Heart right ventricle (tissue), 16 donors: ENCODE measurements at regions not wholly inside any gene's neighbourhood (a gene's known extent, or its start where the extent isn't known, plus 50 kb on each side); places are given as distances from the start of the nearest gene placed in this dataset.

ENCODE experiments used
- ATAC-seq, 8 donors: fragments of 200-7000 bp; cut with Tn5 transposase; one replicate each; pipeline ENCODE4 v1.9.1; 2020; ENCODE audit warnings: mild to moderate bottlenecking in 8 of 8, moderate library complexity in 8 of 8, moderate number of reproducible peaks in 1 of 8
- DNase-seq, 2 donors: peaks; one replicate each; pipeline ENCODE4 v3.0.0-alpha.2; 2020
- H3K27ac ChIP-seq, 10 donors: fragments of 200-600 bp; sonication (generic) in 2 of 10; one replicate each; pipeline versions ENCODE4 v1.5.0 to v1.8.0; 2020 to 2022; ENCODE audit warnings: mild to moderate bottlenecking in 3 of 10
- H3K27me3 ChIP-seq, 7 donors: fragments of 200-600 bp; one replicate each; pipeline ENCODE4 v1.8.0; 2021 to 2022; ENCODE audit warnings: mild to moderate bottlenecking in 2 of 7
- H3K36me3 ChIP-seq, 9 donors: fragments of 200-600 bp; sonication (generic) in 1 of 9; one replicate each; pipeline versions ENCODE4 v1.5.0 to v1.8.0; 2020 to 2022; ENCODE audit warnings: mild to moderate bottlenecking in 2 of 9
- H3K4me1 ChIP-seq, 9 donors: fragments of 200-600 bp; sonication (generic) in 1 of 9; one replicate each; pipeline versions ENCODE4 v1.5.0 to v1.8.0; 2020 to 2022; ENCODE audit warnings: mild to moderate bottlenecking in 4 of 9
- H3K4me3 ChIP-seq, 10 donors: fragments of 200-600 bp; sonication (generic) in 2 of 10; one replicate each; pipeline versions ENCODE4 v1.5.0 to v1.8.0; 2020 to 2022; ENCODE audit warnings: mild to moderate bottlenecking in 7 of 10, moderate library complexity in 2 of 10
- H3K9me3 ChIP-seq, 11 donors: fragments of 200-600 bp in 10 of 11; sonication (generic) in 2 of 11; one replicate each; pipeline versions ENCODE4 v1.5.0 to v1.8.0; 2013 to 2022; ENCODE audit warnings: mild to moderate bottlenecking in 2 of 11, control low read depth in 1 of 11, moderate library complexity in 1 of 11
- CTCF ChIP-seq, 9 donors: fragments of 200-600 bp; sonication (generic) in 2 of 9; IDR thresholded peaks; one replicate each; pipeline versions ENCODE4 v1.5.0 to v1.8.0; 2021 to 2022; ENCODE audit warnings: antibody characterized with exemption in 9 of 9, mild to moderate bottlenecking in 5 of 9, moderate library complexity in 1 of 9
- WGBS, 2 donors: extraction: QIAGEN DNeasy Blood & Tissue Kit; methylation state at CpG; one replicate each; pipeline ENCODE4 v1.1.7; 2013; ENCODE audit warnings: inconsistent platforms in 1 of 2; 5-methylcytosine and 5-hydroxymethylcytosine counted together
- intact Hi-C, 10 donors: fragments of 100-400 bp; cut with DNase I; formaldehyde crosslinking; loops; one replicate each; pipeline versions ENCODE4 v1.11.1 to v1.14.2; 2022
- donor health status: Arrhythmogenic right ventricular cardiomyopathy.
- donor health status: ischemic (EF 13 %, LVEDD 7.1; RV severe dilation, severe dysfunction).
- donor health status: healthy with polysubstance abuse.
- donor health status: DM: no; HTN: yes; CAD: no.
- donor health status: DM: no; HTN: no; CAD: no.
- donor health status: ischemic (EF 25% LVEDD 6.9; RV normal size, moderate dysfunction).
- donor health status: ischemic (EF 25% LVEDD 5.7; RV mildly dilated, moderate dysfunction).
- donor health status: healthy.
- donor health status: DM: yes; HTN: yes; CAD: no.
- donor health status: Ischemic cardiomyopathy.
- donor health status: ischemic (EF 35%, LVEDD 5.7; RV mildly dilated, moderate dysfunction).
- donor health status: nonischemic (EF 11% LVEDD 7.7; RV severe dilation, severe dysfunction).
- donor health status: DM: yes; HTN: yes; CAD: no.
- donor health status: PGD.
- donor health status: ischemic (EF 29% LVEDD 5.4; RV normal size, mild dysfunction).
- donor health status: nonischemic (EF 23%, LVEDD 6.1; RV moderate dilation, normal function).

GRCh38 chr4:3708103-3708510 is 58.1 kb upstream of the ADRA2C start:
- intact Hi-C loops = no loop called here
- H3K9me3 ChIP-seq = no peaks in the 10 kb centered on the region
- ATAC-seq (peak; percentile 32 to 81 (median 70)), DNase-seq (peak; percentile 10 to 28)
- no peak for TF ChIP-seq CTCF (IDR thresholded peaks at IDR 0.05)
- H3K4me1 ChIP-seq = peaks cover 0 to 16% (median 6%) of the 10 kb centered on the region in 9 donors
- peaks cover 4 to 50% (median 33%) of the 10 kb centered on the region in 7 donors for H3K27me3 ChIP-seq
- WGBS, 2 donors = 31 to 41% methylated on average over 14 of the region's 14 CpGs
- H3K36me3 ChIP-seq = no peaks in the 10 kb centered on the region
- H3K27ac ChIP-seq = peak overlapping the region in 1 of 10 donors; percentile 25
- H3K4me3 ChIP-seq = no peak overlapping the region

- H3K9me3 ChIP-seq = no peaks in the 10 kb centered on the region
These were observed 58.6 kb upstream of the ADRA2C start for GRCh38 chr4:3707423-3708102.

GRCh38 chr4:3706565-3707422 is 59.4 kb upstream of the ADRA2C start:
- no peak for DNase-seq
- Histone ChIP-seq H3K4me3 (no peak overlapping the region), H3K4me1 (peaks cover 0 to 16% (median 6%) of the 10 kb centered on the region in 9 donors), H3K36me3 (no peaks in the 10 kb centered on the region), H3K27ac (no peak overlapping the region), H3K27me3 (peaks cover 6 to 64% (median 46%) of the 10 kb centered on the region in 7 donors), H3K9me3 (no peaks in the 10 kb centered on the region)
- 87 to 93% methylated on average over 15 of the region's 15 CpGs for WGBS, 2 donors
- intact Hi-C loops = no loop called here
- TF ChIP-seq CTCF (IDR thresholded peaks at IDR 0.05) = no peak
- ATAC-seq = no peak

More at GRCh38 chr4:3707423-3708102, 58.6 kb upstream of the ADRA2C start:
- 61 to 63% methylated on average over 17 of the region's 17 CpGs for WGBS, 2 donors
- intact Hi-C loops = no loop called here
- DNase-seq = no peak
- Histone ChIP-seq H3K27ac (peak overlapping the region in 1 of 10 donors; percentile 25), H3K36me3 (no peaks in the 10 kb centered on the region), H3K4me1 (peaks cover 0 to 16% (median 6%) of the 10 kb centered on the region in 9 donors), H3K27me3 (peaks cover 4 to 56% (median 38%) of the 10 kb centered on the region in 7 donors), H3K4me3 (no peak overlapping the region)
- peak in 1 of 8 donors; percentile 16 for ATAC-seq
- TF ChIP-seq CTCF (IDR thresholded peaks at IDR 0.05) = no peak

- intact Hi-C loops = no loop called here
- no peaks in the 10 kb centered on the region for H3K9me3 ChIP-seq
- no peak overlapping the region for H3K4me3 ChIP-seq
- H3K4me1 ChIP-seq = peaks cover 0 to 16% (median 6%) of the 10 kb centered on the region in 9 donors
- H3K27me3 ChIP-seq = peaks cover 10 to 70% (median 53%) of the 10 kb centered on the region in 7 donors
- DNase-seq = no peak
- H3K36me3 ChIP-seq = no peaks in the 10 kb centered on the region
- ATAC-seq = no peak
- TF ChIP-seq CTCF (IDR thresholded peaks at IDR 0.05) = no peak
- WGBS, 2 donors = 81 to 82% methylated on average over 10 of the region's 10 CpGs
- no peak overlapping the region for H3K27ac ChIP-seq
These were observed 60.1 kb upstream of the ADRA2C start for GRCh38 chr4:3706111-3706511.
